Suprapubic skin (tissue), 4 donors: ENCODE measurements at regions not wholly inside any gene's neighbourhood (a gene's known extent, or its start where the extent isn't known, plus 50 kb on each side); places are given as distances from the start of the nearest gene placed in this dataset.

Source experiments
- DNase-seq, 2 donors: peaks; one replicate each; pipeline ENCODE4 v3.0.0-alpha.2; 2019; ENCODE audit warnings: low spot score in 2 of 2
- H3K27ac ChIP-seq: fragments of 200-600 bp; sonication (generic); one replicate; pipeline ENCODE4 v1.5.1; 2019
- H3K27me3 ChIP-seq: fragments of 200-600 bp; sonication (generic); one replicate; pipeline ENCODE4 v1.5.1; 2019
- H3K36me3 ChIP-seq: fragments of 200-600 bp; sonication (generic); one replicate; pipeline ENCODE4 v1.5.1; 2019
- H3K4me1 ChIP-seq: fragments of 200-600 bp; sonication (generic); one replicate; pipeline ENCODE4 v1.5.1; 2019
- H3K4me3 ChIP-seq: fragments of 200-600 bp; sonication (generic); one replicate; pipeline ENCODE4 v1.5.1; 2019; ENCODE audit warnings: mild to moderate bottlenecking
- H3K9me3 ChIP-seq: fragments of 200-600 bp; sonication (generic); one replicate; pipeline ENCODE4 v1.5.1; 2019
- EP300 ChIP-seq: sonication (generic); formaldehyde crosslinking; IDR thresholded peaks from one replicate; pipeline ENCODE4 v1.6.1; 2017; ENCODE audit warnings: antibody characterized with exemption
- POLR2A ChIP-seq, 2 donors: fragments of 450-650 bp; IDR thresholded peaks; one replicate each; pipeline ENCODE4 v1.6.1; 2017; ENCODE audit warnings: antibody characterized with exemption in 2 of 2, mild to moderate bottlenecking in 2 of 2, moderate library complexity in 2 of 2
- POLR2AphosphoS5 ChIP-seq, 3 donors: sonication (generic); formaldehyde crosslinking; IDR thresholded peaks; one replicate each; pipeline ENCODE4 v1.6.1; 2017; ENCODE audit warnings: antibody characterized with exemption in 3 of 3
- WGBS: methylation state at CpG from one replicate; pipeline ENCODE4 v1.1.5; 2018; 5-methylcytosine and 5-hydroxymethylcytosine counted together
- TF ChIP-seq, protein P1 (sequence below), 2 donors: fragments of 200-600 bp in 1 of 2; fragments of 450-650 bp in 1 of 2; sonication (generic) in 1 of 2; IDR thresholded peaks; one replicate each; pipeline ENCODE4 v1.5.1; 2016 to 2019; ENCODE audit warnings: antibody characterized with exemption in 2 of 2, mild to moderate bottlenecking in 1 of 2, moderate library complexity in 1 of 2

DNA sequence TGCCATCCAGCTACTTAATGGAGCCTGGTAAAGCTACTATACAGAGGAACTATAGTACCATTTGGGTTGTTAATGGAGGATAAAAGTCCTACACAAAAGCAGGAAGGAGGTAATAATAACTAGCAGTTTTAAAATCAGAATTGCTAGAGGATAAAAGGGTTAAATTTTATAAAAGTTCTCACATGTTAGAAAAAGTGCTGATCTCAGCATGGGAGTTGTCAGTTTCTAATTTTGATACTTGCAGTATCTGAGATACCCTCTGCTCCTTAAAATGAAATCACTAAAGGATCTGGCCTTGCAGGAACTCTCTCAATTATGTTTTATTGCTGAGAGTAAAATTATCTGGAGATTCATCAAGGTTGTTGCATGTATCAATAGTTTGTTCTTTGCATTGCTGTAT, 272.2 kb upstream of the GYPC start:
- H3K4me1 ChIP-seq: no peaks in the 10 kb centered on the region
- H3K9me3 ChIP-seq: peaks cover 6% of the 10 kb centered on the region
- H3K27me3 ChIP-seq: no peaks in the 10 kb centered on the region
- no peak overlapping the region for H3K27ac ChIP-seq
- DNase-seq: no peak
- TF ChIP-seq POLR2A (IDR thresholded peaks at IDR 0.05) (no peak), EP300 (no peak), POLR2AphosphoS5 (IDR thresholded peaks at IDR 0.05) (no peak)
- TF ChIP-seq, protein P1, sequence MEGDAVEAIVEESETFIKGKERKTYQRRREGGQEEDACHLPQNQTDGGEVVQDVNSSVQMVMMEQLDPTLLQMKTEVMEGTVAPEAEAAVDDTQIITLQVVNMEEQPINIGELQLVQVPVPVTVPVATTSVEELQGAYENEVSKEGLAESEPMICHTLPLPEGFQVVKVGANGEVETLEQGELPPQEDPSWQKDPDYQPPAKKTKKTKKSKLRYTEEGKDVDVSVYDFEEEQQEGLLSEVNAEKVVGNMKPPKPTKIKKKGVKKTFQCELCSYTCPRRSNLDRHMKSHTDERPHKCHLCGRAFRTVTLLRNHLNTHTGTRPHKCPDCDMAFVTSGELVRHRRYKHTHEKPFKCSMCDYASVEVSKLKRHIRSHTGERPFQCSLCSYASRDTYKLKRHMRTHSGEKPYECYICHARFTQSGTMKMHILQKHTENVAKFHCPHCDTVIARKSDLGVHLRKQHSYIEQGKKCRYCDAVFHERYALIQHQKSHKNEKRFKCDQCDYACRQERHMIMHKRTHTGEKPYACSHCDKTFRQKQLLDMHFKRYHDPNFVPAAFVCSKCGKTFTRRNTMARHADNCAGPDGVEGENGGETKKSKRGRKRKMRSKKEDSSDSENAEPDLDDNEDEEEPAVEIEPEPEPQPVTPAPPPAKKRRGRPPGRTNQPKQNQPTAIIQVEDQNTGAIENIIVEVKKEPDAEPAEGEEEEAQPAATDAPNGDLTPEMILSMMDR (IDR thresholded peaks at IDR 0.05): no peak
- no peak overlapping the region for H3K4me3 ChIP-seq
- no peaks in the 10 kb centered on the region for H3K36me3 ChIP-seq

DNA sequence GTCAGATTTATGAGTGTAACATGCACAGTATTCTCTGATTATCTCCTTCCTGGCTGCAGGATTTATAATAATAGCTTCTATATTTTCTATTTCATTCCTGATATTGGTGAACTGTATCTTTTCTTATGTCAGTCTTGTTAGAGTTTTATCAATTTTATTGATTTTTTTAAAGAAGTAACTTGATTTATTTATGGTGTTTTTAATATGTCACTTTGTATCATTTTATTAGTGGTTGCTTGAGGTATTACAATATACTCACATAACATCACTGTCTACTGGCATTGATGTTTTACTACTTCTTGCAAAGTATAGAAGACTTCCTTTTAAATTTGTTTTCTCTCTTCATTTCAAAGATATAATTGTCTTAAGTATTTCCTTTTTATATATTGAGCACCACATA, 270.5 kb upstream of the GYPC start:
- Histone ChIP-seq H3K27me3 (no peaks in the 10 kb centered on the region), H3K36me3 (no peaks in the 10 kb centered on the region), H3K27ac (no peak overlapping the region), H3K4me1 (no peaks in the 10 kb centered on the region), H3K4me3 (no peak overlapping the region), H3K9me3 (peaks cover 6% of the 10 kb centered on the region)
- no peak for DNase-seq
- TF ChIP-seq, protein P1 (IDR thresholded peaks at IDR 0.05): no peak
- TF ChIP-seq EP300 (no peak), POLR2AphosphoS5 (IDR thresholded peaks at IDR 0.05) (no peak), POLR2A (IDR thresholded peaks at IDR 0.05) (no peak)

DNA sequence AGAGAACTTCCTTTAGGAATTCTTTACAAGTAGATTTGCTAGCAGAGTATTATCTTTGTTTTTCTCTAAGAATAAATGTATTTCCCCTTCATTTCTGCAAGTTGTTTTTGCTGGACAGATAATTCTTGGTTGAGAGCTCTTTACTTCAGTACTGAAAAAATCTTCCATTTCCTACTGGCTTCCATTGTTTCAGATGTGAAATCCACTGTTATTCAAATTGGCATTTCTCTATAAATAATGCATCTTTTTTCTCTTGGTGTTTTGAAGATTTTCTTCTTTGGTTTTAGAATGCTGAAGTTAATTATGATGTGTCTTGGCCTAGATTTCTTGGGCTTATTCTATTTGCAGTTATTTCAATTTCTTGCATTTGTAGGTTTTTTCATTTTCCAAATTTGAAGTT, 270.0 kb upstream of the GYPC start:
- no peaks in the 10 kb centered on the region for H3K4me1 ChIP-seq
- no peaks in the 10 kb centered on the region for H3K36me3 ChIP-seq
- TF ChIP-seq EP300: no peak
- no peak for TF ChIP-seq POLR2A (IDR thresholded peaks at IDR 0.05)
- no peak for TF ChIP-seq POLR2AphosphoS5 (IDR thresholded peaks at IDR 0.05)
- TF ChIP-seq, protein P1 (IDR thresholded peaks at IDR 0.05): no peak
- H3K27me3 ChIP-seq: no peaks in the 10 kb centered on the region
- H3K27ac ChIP-seq: no peak overlapping the region
- H3K9me3 ChIP-seq: peaks cover 6% of the 10 kb centered on the region
- no peak overlapping the region for H3K4me3 ChIP-seq
- no peak for DNase-seq

DNA sequence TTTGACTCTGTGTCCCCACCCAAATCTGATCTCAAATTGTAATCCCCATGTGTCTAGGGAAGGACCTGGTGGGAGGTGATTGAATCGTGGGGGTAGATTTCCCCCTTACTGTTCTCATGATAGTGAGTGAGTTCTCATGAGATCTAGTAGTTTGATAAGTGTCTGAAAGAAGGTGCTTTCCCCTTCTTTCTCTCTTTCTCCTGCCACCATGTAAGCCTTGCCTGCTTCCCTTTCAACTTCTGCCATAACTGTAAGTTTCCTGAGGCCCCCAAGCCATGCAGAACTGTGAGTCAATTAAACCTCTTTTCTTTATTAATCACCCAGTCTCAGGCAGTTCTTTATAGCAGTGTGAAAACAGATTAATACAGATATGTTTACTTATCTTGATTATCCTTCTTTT, 266.5 kb upstream of the GYPC start:
- Histone ChIP-seq H3K27me3 (no peaks in the 10 kb centered on the region), H3K27ac (no peak overlapping the region), H3K4me3 (no peak overlapping the region), H3K36me3 (no peaks in the 10 kb centered on the region), H3K9me3 (peaks cover 6% of the 10 kb centered on the region), H3K4me1 (no peaks in the 10 kb centered on the region)
- no peak for TF ChIP-seq POLR2AphosphoS5 (IDR thresholded peaks at IDR 0.05)
- TF ChIP-seq, protein P1 (IDR thresholded peaks at IDR 0.05): no peak
- TF ChIP-seq EP300: no peak
- no peak for TF ChIP-seq POLR2A (IDR thresholded peaks at IDR 0.05)
- 46% methylated on average over 1 of the region's 1 CpG for WGBS
- no peak for DNase-seq

DNA sequence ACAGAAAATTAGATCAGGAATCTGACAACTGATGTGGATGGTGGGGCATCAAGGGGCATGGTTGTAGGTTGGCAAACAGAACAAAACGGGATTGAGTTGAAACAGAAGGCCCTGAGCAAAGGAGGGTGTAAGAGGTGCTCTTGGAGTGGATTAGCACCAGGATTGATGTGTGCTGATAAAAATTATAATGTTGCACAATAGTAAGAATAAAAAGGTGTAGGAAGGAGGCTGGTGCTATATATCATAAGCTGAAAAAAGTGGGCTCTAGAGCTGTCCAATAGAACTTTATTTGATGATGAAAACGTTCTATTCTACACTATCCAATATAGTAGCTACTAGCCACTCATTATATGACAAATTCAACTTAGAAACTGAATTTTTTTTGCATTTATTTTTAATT, 263.1 kb upstream of the GYPC start:
- Histone ChIP-seq H3K27me3 (no peaks in the 10 kb centered on the region), H3K4me1 (no peaks in the 10 kb centered on the region), H3K27ac (no peak overlapping the region), H3K4me3 (no peak overlapping the region), H3K9me3 (no peaks in the 10 kb centered on the region), H3K36me3 (no peaks in the 10 kb centered on the region)
- DNase-seq: no peak
- TF ChIP-seq, protein P1 (IDR thresholded peaks at IDR 0.05): no peak
- TF ChIP-seq POLR2AphosphoS5 (IDR thresholded peaks at IDR 0.05) (no peak), POLR2A (IDR thresholded peaks at IDR 0.05) (no peak)
- WGBS: 66% methylated on average over 2 of the region's 2 CpGs
